ENCODE measurements at regions not wholly inside any gene's neighbourhood (a gene's known extent, or its start where the extent isn't known, plus 50 kb on each side); places are given as distances from the start of the nearest gene placed in this dataset.

GRCh38 chr6:73884540-73884939, 188.5 kb downstream of the CD109 start:
- TF ChIP-seq CTCF (IDR thresholded peaks at IDR 0.05; ENCODE audit: borderline replicate concordance, extremely low read depth, low read length, poor library complexity, severe bottlenecking) = no peak
- no peak for TF ChIP-seq EZH2 (IDR thresholded peaks at IDR 0.05; ENCODE audit: borderline replicate concordance, low read depth, low read length, severe bottlenecking)
